ENCODE measurements at regions not wholly inside any gene's neighbourhood (a gene's known extent, or its start where the extent isn't known, plus 50 kb on each side); places are given as distances from the start of the nearest gene placed in this dataset.

DNA sequence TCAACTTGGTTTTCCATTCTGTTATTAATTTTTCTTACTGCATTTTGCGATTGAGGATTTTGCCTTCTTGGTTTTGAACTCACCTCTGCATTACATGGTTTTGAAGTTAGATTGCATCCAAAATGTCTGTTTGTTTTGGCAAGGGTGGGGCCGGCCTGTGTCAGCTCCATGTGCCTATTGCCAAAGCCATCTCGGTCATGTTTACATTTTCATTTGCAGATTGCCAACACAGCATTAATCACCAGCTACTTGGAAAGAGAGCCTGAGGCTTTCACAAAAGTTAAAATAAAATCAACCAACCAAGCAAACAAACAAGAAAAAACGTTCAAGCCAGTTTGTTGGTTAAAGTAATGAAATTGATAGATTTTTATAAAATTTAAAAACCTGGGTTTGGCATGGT, 695.8 kb downstream of the TYW1 start:
- Histone ChIP-seq H3K27me3 (replicated peaks; ENCODE audit: insufficient read depth, low read length) (no peaks in the 10 kb centered on the region), H3F3A (ENCODE audit: insufficient read depth, low read length) (no peaks in the 10 kb centered on the region), H3K4me1 (ENCODE audit: low read length) (no peaks in the 10 kb centered on the region), H3K36me3 (replicated peaks; ENCODE audit: insufficient read depth, low read length) (no peaks in the 10 kb centered on the region), H4K20me1 (ENCODE audit: insufficient read depth, low read length) (no peaks in the 10 kb centered on the region), H3K4me2 (ENCODE audit: low read depth, low read length) (no peak overlapping the region), H3K79me2 (ENCODE audit: low read length) (no peaks in the 10 kb centered on the region), H3K4me3 (ENCODE audit: low read length) (no peak overlapping the region), H3K9ac (ENCODE audit: low read length) (no peak overlapping the region), H3K9me3 (replicated peaks; ENCODE audit: insufficient read depth, low read length) (no peaks in the 10 kb centered on the region), H3K9me2 (replicated peaks; ENCODE audit: insufficient read depth, low read length) (no peaks in the 10 kb centered on the region), H2AFZ (ENCODE audit: low read length) (no peak overlapping the region), H3K27ac (ENCODE audit: low read length) (no peak overlapping the region)
- TF ChIP-seq EZH2 (optimal IDR thresholded peaks at IDR 0.05; ENCODE audit: low read depth, low read length) (no peak), EZH2phosphoT487 (IDR thresholded peaks at IDR 0.05; ENCODE audit: low read length) (no peak)
- TF ChIP-seq, protein P1, sequence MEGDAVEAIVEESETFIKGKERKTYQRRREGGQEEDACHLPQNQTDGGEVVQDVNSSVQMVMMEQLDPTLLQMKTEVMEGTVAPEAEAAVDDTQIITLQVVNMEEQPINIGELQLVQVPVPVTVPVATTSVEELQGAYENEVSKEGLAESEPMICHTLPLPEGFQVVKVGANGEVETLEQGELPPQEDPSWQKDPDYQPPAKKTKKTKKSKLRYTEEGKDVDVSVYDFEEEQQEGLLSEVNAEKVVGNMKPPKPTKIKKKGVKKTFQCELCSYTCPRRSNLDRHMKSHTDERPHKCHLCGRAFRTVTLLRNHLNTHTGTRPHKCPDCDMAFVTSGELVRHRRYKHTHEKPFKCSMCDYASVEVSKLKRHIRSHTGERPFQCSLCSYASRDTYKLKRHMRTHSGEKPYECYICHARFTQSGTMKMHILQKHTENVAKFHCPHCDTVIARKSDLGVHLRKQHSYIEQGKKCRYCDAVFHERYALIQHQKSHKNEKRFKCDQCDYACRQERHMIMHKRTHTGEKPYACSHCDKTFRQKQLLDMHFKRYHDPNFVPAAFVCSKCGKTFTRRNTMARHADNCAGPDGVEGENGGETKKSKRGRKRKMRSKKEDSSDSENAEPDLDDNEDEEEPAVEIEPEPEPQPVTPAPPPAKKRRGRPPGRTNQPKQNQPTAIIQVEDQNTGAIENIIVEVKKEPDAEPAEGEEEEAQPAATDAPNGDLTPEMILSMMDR (IDR thresholded peaks at IDR 0.05; ENCODE audit: low read length): no peak
- no peak for DNase-seq

DNA sequence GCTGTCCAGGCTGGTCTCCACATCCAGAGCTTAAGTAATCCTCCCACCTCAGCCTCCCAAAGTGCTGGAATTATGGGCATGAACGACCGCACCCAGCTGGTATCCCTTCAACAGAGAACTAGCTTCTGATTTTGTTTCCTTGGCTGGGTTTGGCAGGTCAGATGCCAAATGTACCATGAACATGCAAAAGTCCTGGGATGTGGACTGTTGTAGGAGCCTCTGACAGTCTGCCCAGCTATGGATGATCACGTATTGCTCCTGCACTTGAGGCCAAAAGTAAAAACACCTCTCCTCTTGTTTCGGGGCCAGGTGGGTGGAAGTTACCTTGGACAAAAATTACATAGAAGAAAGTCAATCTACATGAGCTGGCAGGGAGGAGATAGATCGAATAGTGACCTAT, 699.5 kb downstream of the TYW1 start:
- no peaks in the 10 kb centered on the region for H4K20me1 ChIP-seq (ENCODE audit: insufficient read depth, low read length)
- H2AFZ ChIP-seq (ENCODE audit: low read length): no peak overlapping the region
- DNase-seq: no peak
- H3K27me3 ChIP-seq (replicated peaks; ENCODE audit: insufficient read depth, low read length): no peaks in the 10 kb centered on the region
- H3K9me3 ChIP-seq (replicated peaks; ENCODE audit: insufficient read depth, low read length): no peaks in the 10 kb centered on the region
- H3K4me1 ChIP-seq (ENCODE audit: low read length): no peaks in the 10 kb centered on the region
- H3K9me2 ChIP-seq (replicated peaks; ENCODE audit: insufficient read depth, low read length): no peaks in the 10 kb centered on the region
- no peak overlapping the region for H3K9ac ChIP-seq (ENCODE audit: low read length)
- no peaks in the 10 kb centered on the region for H3F3A ChIP-seq (ENCODE audit: insufficient read depth, low read length)
- H3K4me2 ChIP-seq (ENCODE audit: low read depth, low read length): no peak overlapping the region
- H3K4me3 ChIP-seq (ENCODE audit: low read length): no peak overlapping the region
- H3K79me2 ChIP-seq (ENCODE audit: low read length): no peaks in the 10 kb centered on the region
- no peaks in the 10 kb centered on the region for H3K36me3 ChIP-seq (replicated peaks; ENCODE audit: insufficient read depth, low read length)
- no peak overlapping the region for H3K27ac ChIP-seq (ENCODE audit: low read length)
- TF ChIP-seq, protein P1 (IDR thresholded peaks at IDR 0.05; ENCODE audit: low read length): no peak
- TF ChIP-seq EZH2 (optimal IDR thresholded peaks at IDR 0.05; ENCODE audit: low read depth, low read length): no peak
- no peak for TF ChIP-seq EZH2phosphoT487 (IDR thresholded peaks at IDR 0.05; ENCODE audit: low read length)

DNA sequence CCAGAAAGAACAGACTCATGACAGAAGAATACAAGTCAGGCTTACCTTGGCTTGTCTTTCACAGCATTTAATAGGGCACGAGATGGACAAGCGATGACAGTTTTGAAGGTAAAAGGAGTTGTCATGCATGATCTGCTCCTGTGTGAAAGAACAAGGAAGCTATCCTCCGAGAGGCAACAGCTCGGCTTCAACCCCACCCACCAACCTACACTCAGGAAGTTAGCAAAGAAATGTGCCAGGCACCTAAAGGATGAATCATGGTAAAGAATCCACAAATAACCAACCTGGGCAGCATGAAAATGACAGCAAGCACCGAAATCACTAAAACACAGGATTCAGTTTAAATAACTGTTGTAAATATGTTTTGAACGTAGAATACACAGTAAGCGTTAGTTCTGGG, 700.2 kb downstream of the TYW1 start:
- Histone ChIP-seq H3F3A (ENCODE audit: insufficient read depth, low read length) (no peaks in the 10 kb centered on the region), H3K36me3 (replicated peaks; ENCODE audit: insufficient read depth, low read length) (no peaks in the 10 kb centered on the region), H3K4me1 (ENCODE audit: low read length) (no peaks in the 10 kb centered on the region), H4K20me1 (ENCODE audit: insufficient read depth, low read length) (no peaks in the 10 kb centered on the region), H3K79me2 (ENCODE audit: low read length) (no peaks in the 10 kb centered on the region), H2AFZ (ENCODE audit: low read length) (no peak overlapping the region), H3K9me2 (replicated peaks; ENCODE audit: insufficient read depth, low read length) (no peaks in the 10 kb centered on the region), H3K9me3 (replicated peaks; ENCODE audit: insufficient read depth, low read length) (no peaks in the 10 kb centered on the region), H3K27ac (ENCODE audit: low read length) (no peak overlapping the region), H3K4me3 (ENCODE audit: low read length) (no peak overlapping the region), H3K4me2 (ENCODE audit: low read depth, low read length) (no peak overlapping the region), H3K27me3 (replicated peaks; ENCODE audit: insufficient read depth, low read length) (no peaks in the 10 kb centered on the region), H3K9ac (ENCODE audit: low read length) (no peak overlapping the region)
- DNase-seq: no peak
- TF ChIP-seq EZH2 (optimal IDR thresholded peaks at IDR 0.05; ENCODE audit: low read depth, low read length) (no peak), EZH2phosphoT487 (IDR thresholded peaks at IDR 0.05; ENCODE audit: low read length) (no peak)
- TF ChIP-seq, protein P1 (IDR thresholded peaks at IDR 0.05; ENCODE audit: low read length): no peak
